ENCODE measurements at regions not wholly inside any gene's neighbourhood (a gene's known extent, or its start where the extent isn't known, plus 50 kb on each side); places are given as distances from the start of the nearest gene placed in this dataset.
"Not testable (repeated sequence)": the region's sequence is repeated elsewhere in the genome, so short reads cannot be mapped to it uniquely, and the experiment has no call there.

GRCh38 chr4:188439641-188440311 is 300.5 kb downstream of the TRIML1 start:
- Histone ChIP-seq H2AFZ (ENCODE audit: low read length) (no peak overlapping the region), H3K36me3 (ENCODE audit: low read depth, low read length) (no peaks in the 10 kb centered on the region), H3K4me3 (ENCODE audit: low read length) (no peak overlapping the region), H3K79me2 (ENCODE audit: low read length) (no peaks in the 10 kb centered on the region), H3K27me3 (ENCODE audit: low read length) (no peaks in the 10 kb centered on the region), H4K20me1 (ENCODE audit: low read length) (no peaks in the 10 kb centered on the region), H3K4me2 (ENCODE audit: low read length) (no peak overlapping the region), H3K27ac (ENCODE audit: low read length) (no peak overlapping the region), H3K9me3 (ENCODE audit: low read length) (no peaks in the 10 kb centered on the region), H3K9ac (ENCODE audit: low read length) (no peak overlapping the region), H3K4me1 (ENCODE audit: insufficient read depth, low read length) (no peaks in the 10 kb centered on the region), H3K9me2 (replicated peaks; ENCODE audit: low read length) (no peaks in the 10 kb centered on the region), H3F3A (ENCODE audit: low read length, unreplicated experiment) (no peaks in the 10 kb centered on the region)
- BruUV-seq (replicated peaks) = no TSS peak
- intact Hi-C loops (cut with micrococcal nuclease) = no loop called here
- ChIA-PET POLR2A (ENCODE audit: unreplicated experiment) (no interaction called here), CTCF (no interaction called here)
- DNase-seq (peak; percentile 3), ATAC-seq (no peak)
- TF ChIP-seq EZH2 (IDR thresholded peaks at IDR 0.05; ENCODE audit: low read length, unreplicated experiment) (no peak), CTCF (conservative IDR thresholded peaks at IDR 0.05; ENCODE audit: low read depth, low read length) (no peak), EZH2phosphoT487 (IDR thresholded peaks at IDR 0.05; ENCODE audit: borderline replicate concordance, low read length) (no peak)

GRCh38 chr4:188444500-188444899 is 305.3 kb downstream of the TRIML1 start:
- intact Hi-C loops (cut with micrococcal nuclease) = no loop called here
- TF ChIP-seq EZH2 (IDR thresholded peaks at IDR 0.05; ENCODE audit: low read length, unreplicated experiment) = no peak
- no peak for TF ChIP-seq EZH2phosphoT487 (IDR thresholded peaks at IDR 0.05; ENCODE audit: borderline replicate concordance, low read length)
- no peak for TF ChIP-seq CTCF (conservative IDR thresholded peaks at IDR 0.05; ENCODE audit: low read depth, low read length)
- Histone ChIP-seq H3K9me3 (ENCODE audit: low read length) (no peaks in the 10 kb centered on the region), H3K27ac (ENCODE audit: low read length) (no peak overlapping the region), H3K9me2 (replicated peaks; ENCODE audit: low read length) (no peaks in the 10 kb centered on the region), H3K36me3 (ENCODE audit: low read depth, low read length) (no peaks in the 10 kb centered on the region), H4K20me1 (ENCODE audit: low read length) (no peaks in the 10 kb centered on the region), H3K4me1 (ENCODE audit: insufficient read depth, low read length) (no peaks in the 10 kb centered on the region), H3F3A (ENCODE audit: low read length, unreplicated experiment) (no peaks in the 10 kb centered on the region), H3K4me3 (ENCODE audit: low read length) (no peak overlapping the region), H2AFZ (ENCODE audit: low read length) (no peak overlapping the region), H3K79me2 (ENCODE audit: low read length) (no peaks in the 10 kb centered on the region), H3K27me3 (ENCODE audit: low read length) (no peaks in the 10 kb centered on the region), H3K4me2 (ENCODE audit: low read length) (no peak overlapping the region), H3K9ac (ENCODE audit: low read length) (no peak overlapping the region)
- no TSS peak for BruUV-seq (replicated peaks)
- POLR2A ChIA-PET (ENCODE audit: unreplicated experiment) = no interaction called here
- DNase-seq (no peak), ATAC-seq (no peak)
- CTCF ChIA-PET = no interaction called here

GRCh38 chr4:188448996-188449395 is 309.8 kb downstream of the TRIML1 start:
- H3K4me1 ChIP-seq (ENCODE audit: insufficient read depth, low read length); H3K27ac ChIP-seq (ENCODE audit: low read length); CTCF ChIA-PET; H3K9me3 ChIP-seq (ENCODE audit: low read length); ATAC-seq; POLR2A ChIA-PET (ENCODE audit: unreplicated experiment); H3K36me3 ChIP-seq (ENCODE audit: low read depth, low read length); H3K4me2 ChIP-seq (ENCODE audit: low read length); H4K20me1 ChIP-seq (ENCODE audit: low read length); H3K27me3 ChIP-seq (ENCODE audit: low read length); H3K9ac ChIP-seq (ENCODE audit: low read length); H3K9me2 ChIP-seq (replicated peaks; ENCODE audit: low read length); DNase-seq; H3F3A ChIP-seq (ENCODE audit: low read length, unreplicated experiment); H3K4me3 ChIP-seq (ENCODE audit: low read length); H2AFZ ChIP-seq (ENCODE audit: low read length); intact Hi-C loops (cut with micrococcal nuclease); BruUV-seq (replicated peaks); H3K79me2 ChIP-seq (ENCODE audit: low read length): not testable (repeated sequence)

All from PC-3 (cell line).